GM12878 (cell line): ENCODE measurements at regions not wholly inside any gene's neighbourhood (a gene's known extent, or its start where the extent isn't known, plus 50 kb on each side); places are given as distances from the start of the nearest gene placed in this dataset.

ENCODE experiments used
- ATAC-seq: fragments of 200-7000 bp; cut with Tn5 transposase; 3 replicates; pipeline ENCODE4 v1.9.1; 2020; ENCODE audit warnings: mild to moderate bottlenecking, moderate library complexity
- BruUV-seq: library from RNA; stranded (reverse); fragments of 400-500 nt; replicated peaks from 2 replicates; lab custom pipeline; 2021; lab: Mats Ljungman, UMichigan
- CTCF ChIA-PET: fragments of 300-600 bp; sonication (Branson Sonifier 250); formaldehyde crosslinking; extraction: SDS; loops from one replicate; lab custom pipeline; 2021; ENCODE audit warnings: inconsistent platforms; lab: Yijun Ruan, JAX
- POLR2A ChIA-PET: fragments of 350-600 bp; formaldehyde crosslinking; extraction: SDS; loops from one replicate; lab custom pipeline; 2021; ENCODE audit warnings: inconsistent platforms; lab: Charles Lee
- RAD21 ChIA-PET: fragments of 300-600 bp; sonication (Branson Sonifier 250); formaldehyde crosslinking; loops from one replicate; lab custom pipeline; 2023; ENCODE audit warnings: antibody characterized with exemption; ENCODE audit not compliant: unreplicated experiment; lab: Charles Lee
- SMC1A ChIA-PET: fragments of 300-600 bp; sonication (Branson Sonifier 250); formaldehyde crosslinking; loops from one replicate; lab custom pipeline; 2023; ENCODE audit not compliant: unreplicated experiment, uncharacterized antibody; lab: Charles Lee
- DNase-seq: peaks from one replicate; pipeline ENCODE4 v3.0.0-alpha.2; 2011; ENCODE audit warnings: low read depth, low spot score
- FAIRE-seq: peaks from 3 replicates; lab custom pipeline; 2011; peaks lifted over from hg19 to GRCh38; lab: Jason Lieb, UNC
- H2AFZ ChIP-seq: 2 replicates; pipeline ENCODE4 v1.6.0; 2011; ENCODE audit warnings: low read depth, low read length, control low read depth; ENCODE audit not compliant: control insufficient read depth
- H3K27ac ChIP-seq: 2 replicates; pipeline ENCODE4 v1.5.1; 2011; ENCODE audit warnings: control low read depth; ENCODE audit not compliant: control insufficient read depth, insufficient read depth
- H3K27me3 ChIP-seq, 2 experiments: replicated peaks in 1 of 2; 2 replicates each; pipeline versions ENCODE4 v1.6.0 to v1.6.1; 2011; ENCODE audit warnings: low read length in 1 of 2; ENCODE audit not compliant: control insufficient read depth in 2 of 2, insufficient read depth in 2 of 2
- H3K36me3 ChIP-seq, 2 experiments: 2 replicates each; pipeline ENCODE4 v1.5.1; 2011; ENCODE audit warnings: low read length in 1 of 2; ENCODE audit not compliant: control insufficient read depth in 2 of 2, insufficient read depth in 2 of 2
- H3K4me1 ChIP-seq: 2 replicates; pipeline ENCODE4 v1.6.1; 2011; ENCODE audit warnings: mild to moderate bottlenecking, low read length, moderate library complexity, mixed read lengths; ENCODE audit not compliant: control insufficient read depth, insufficient read depth
- H3K4me2 ChIP-seq: 2 replicates; pipeline ENCODE4 v1.6.0; 2011; ENCODE audit warnings: control low read depth; ENCODE audit not compliant: control insufficient read depth, insufficient read depth
- H3K4me3 ChIP-seq: fragments of 200-600 bp; sonication (generic); 2 replicates; pipeline ENCODE4 v1.5.1; 2016
- H3K79me2 ChIP-seq: 2 replicates; pipeline ENCODE4 v1.6.0; 2011; ENCODE audit warnings: low read length; ENCODE audit not compliant: control insufficient read depth, insufficient read depth
- H3K9ac ChIP-seq: 2 replicates; pipeline ENCODE4 v1.8.0; 2011; ENCODE audit warnings: low read length, control low read depth, mixed read lengths; ENCODE audit not compliant: control insufficient read depth, insufficient read depth
- H3K9me3 ChIP-seq: replicated peaks from 3 replicates; pipeline ENCODE4 v1.5.1; 2011; ENCODE audit warnings: mild to moderate bottlenecking, low read length; ENCODE audit not compliant: control insufficient read depth, insufficient read depth
- H4K20me1 ChIP-seq: 2 replicates; pipeline ENCODE4 v1.6.0; 2011; ENCODE audit not compliant: control insufficient read depth, insufficient read depth
- ASH2L ChIP-seq: fragments of 300-600, 200-600 bp; sonication (generic); IDR thresholded peaks from 2 replicates; pipeline ENCODE4 v1.6.1; 2017; ENCODE audit warnings: low read depth, mild to moderate bottlenecking, borderline replicate concordance
- CEBPB ChIP-seq, 2 experiments: fragments of 150-350 bp in 1 of 2; IDR thresholded peaks; 2 replicates each; pipeline ENCODE4 v1.6.1; 2012 to 2014; ENCODE audit warnings: low read depth in 2 of 2, low read length in 2 of 2, borderline replicate concordance in 1 of 2, inconsistent platforms in 1 of 2
- CREM ChIP-seq: IDR thresholded peaks from 2 replicates; pipeline ENCODE4 v1.6.1; 2014; ENCODE audit warnings: antibody characterized with exemption, low read depth
- EZH2 ChIP-seq: IDR thresholded peaks from 2 replicates; pipeline ENCODE4 v1.6.1; 2012; ENCODE audit warnings: low read depth, mild to moderate bottlenecking, control low read depth, inconsistent platforms, low read length, borderline replicate concordance; ENCODE audit not compliant: control insufficient read depth
- KLF5 ChIP-seq: fragments of 450-650 bp; IDR thresholded peaks from 2 replicates; pipeline ENCODE4 v1.6.1; 2014; ENCODE audit warnings: mild to moderate bottlenecking; ENCODE audit not compliant: partially characterized antibody
- MYB ChIP-seq: fragments of 150-350 bp; IDR thresholded peaks from 2 replicates; pipeline ENCODE4 v1.6.1; 2014; ENCODE audit warnings: mild to moderate bottlenecking, low read depth, low read length, borderline replicate concordance
- NR2C2 ChIP-seq: IDR thresholded peaks from 2 replicates; pipeline ENCODE4 v1.6.1; 2011; ENCODE audit warnings: borderline replicate concordance, low read depth; ENCODE audit not compliant: control insufficient read depth, insufficient read length
- POLR2AphosphoS2 ChIP-seq: IDR thresholded peaks from 2 replicates; pipeline ENCODE4 v1.6.1; 2011; ENCODE audit warnings: low read depth, mild to moderate bottlenecking, low read length, improper control_type of control experiment, moderate library complexity
- RAD21 ChIP-seq: IDR thresholded peaks from 2 replicates; pipeline ENCODE4 v1.6.1; 2011; ENCODE audit warnings: mild to moderate bottlenecking, low read depth, low read length, moderate library complexity; ENCODE audit not compliant: insufficient read depth
- RCOR1 ChIP-seq: conservative IDR thresholded peaks from 2 replicates; pipeline ENCODE4 v1.6.1; 2012; ENCODE audit warnings: low read depth, low read length, improper control_type of control experiment
- RUNX3 ChIP-seq: IDR thresholded peaks from 2 replicates; pipeline ENCODE4 v1.6.1; 2012; ENCODE audit warnings: low read length, inconsistent platforms
- SMAD5 ChIP-seq: IDR thresholded peaks from 2 replicates; pipeline ENCODE4 v1.6.1; 2016; ENCODE audit warnings: antibody characterized with exemption, low read depth
- SP1 ChIP-seq: IDR thresholded peaks from one replicate; pipeline ENCODE4 v1.6.1; 2011; ENCODE audit warnings: low read depth, low read length
- TARDBP ChIP-seq: IDR thresholded peaks from 2 replicates; pipeline ENCODE4 v1.6.1; 2016; ENCODE audit warnings: borderline replicate concordance
- TCF12 ChIP-seq: IDR thresholded peaks from 2 replicates; pipeline ENCODE4 v1.6.1; 2011; ENCODE audit warnings: low read depth, mild to moderate bottlenecking, low read length
- ZNF592 ChIP-seq: fragments of 450-650 bp; IDR thresholded peaks from 2 replicates; pipeline ENCODE4 v1.6.1; 2017; ENCODE audit warnings: mild to moderate bottlenecking, moderate library complexity
- WGBS: methylation state at CpG from one replicate; pipeline ENCODE4 v1.1.6; 2016; ENCODE audit warnings: low lambda C conversion rate; ENCODE audit not compliant: insufficient replicate concordance, insufficient coverage; ENCODE audit errors: missing lambda C conversion rate; 5-methylcytosine and 5-hydroxymethylcytosine counted together
- in situ Hi-C: fragments of 300-500 bp; cut with MboI; formaldehyde crosslinking; loops from 9 replicates; pipeline ENCODE4 v1.14.3; 2018; ENCODE audit warnings: mixed read lengths
- intact Hi-C: fragments of 100-400 bp; cut with micrococcal nuclease; formaldehyde crosslinking; loops from one replicate; pipeline ENCODE4 v1.14.2; 2022; ENCODE audit not compliant: unreplicated experiment
- TF ChIP-seq, protein P1 (sequence below): IDR thresholded peaks from 2 replicates; pipeline ENCODE4 v1.6.1; 2012; ENCODE audit warnings: mild to moderate bottlenecking, low read depth, low read length
- TF ChIP-seq, protein P2 (sequence below): IDR thresholded peaks from 2 replicates; pipeline ENCODE4 v1.6.1; 2011; ENCODE audit warnings: borderline replicate concordance, low read depth, mild to moderate bottlenecking, moderate library complexity, mixed read lengths, low read length; ENCODE audit not compliant: insufficient read depth; ENCODE audit errors: extremely low read length

DNA sequence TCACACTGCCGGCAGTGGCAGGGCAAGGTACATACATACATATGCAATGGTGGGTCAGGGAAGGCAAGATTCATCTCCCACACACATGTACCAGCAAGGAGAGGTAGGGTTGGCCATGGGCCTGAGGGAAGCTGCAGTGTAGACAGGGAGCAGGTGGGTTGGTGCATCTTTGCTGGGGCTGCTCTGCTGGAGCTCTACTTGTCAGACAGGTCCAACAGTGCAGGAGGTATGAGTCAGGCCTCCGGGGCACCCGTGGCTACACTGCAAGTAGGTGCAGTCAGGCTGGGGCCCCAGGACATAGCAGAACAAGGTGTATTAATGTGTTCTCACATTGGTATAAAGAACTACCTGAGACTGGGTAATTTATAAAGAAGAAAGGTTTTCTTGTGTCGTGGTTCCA, 281.1 kb upstream of the COL3A1 start:
- ChIA-PET RAD21 (no interaction called here), POLR2A (no interaction called here), SMC1A (no interaction called here), CTCF (no interaction called here)
- in situ Hi-C loops (no loop called here), intact Hi-C loops (no loop called here)
- H4K20me1 ChIP-seq, result no peaks in the 10 kb centered on the region
- H3K9me3 ChIP-seq, result no peaks in the 10 kb centered on the region
- DNase-seq (no peak), FAIRE-seq (no peak), ATAC-seq (no peak)
- 13% methylated on average over 4 of the region's 4 CpGs for WGBS
- H3K27ac ChIP-seq, result no peak overlapping the region
- H3K4me2 ChIP-seq, result no peak overlapping the region
- BruUV-seq, result no TSS peak
- H3K36me3 ChIP-seq, result no peaks in the 10 kb centered on the region
- no peaks in the 10 kb centered on the region for H3K27me3 ChIP-seq
- no peak overlapping the region for H3K9ac ChIP-seq
- H3K79me2 ChIP-seq, result no peaks in the 10 kb centered on the region
- no peaks in the 10 kb centered on the region for H3K4me1 ChIP-seq
- H2AFZ ChIP-seq, result no peak overlapping the region
- H3K4me3 ChIP-seq, result no peak overlapping the region
- no peak for TF ChIP-seq SMAD5
- TF ChIP-seq RCOR1, result no peak
- no peak for TF ChIP-seq ASH2L
- TF ChIP-seq, protein P1, sequence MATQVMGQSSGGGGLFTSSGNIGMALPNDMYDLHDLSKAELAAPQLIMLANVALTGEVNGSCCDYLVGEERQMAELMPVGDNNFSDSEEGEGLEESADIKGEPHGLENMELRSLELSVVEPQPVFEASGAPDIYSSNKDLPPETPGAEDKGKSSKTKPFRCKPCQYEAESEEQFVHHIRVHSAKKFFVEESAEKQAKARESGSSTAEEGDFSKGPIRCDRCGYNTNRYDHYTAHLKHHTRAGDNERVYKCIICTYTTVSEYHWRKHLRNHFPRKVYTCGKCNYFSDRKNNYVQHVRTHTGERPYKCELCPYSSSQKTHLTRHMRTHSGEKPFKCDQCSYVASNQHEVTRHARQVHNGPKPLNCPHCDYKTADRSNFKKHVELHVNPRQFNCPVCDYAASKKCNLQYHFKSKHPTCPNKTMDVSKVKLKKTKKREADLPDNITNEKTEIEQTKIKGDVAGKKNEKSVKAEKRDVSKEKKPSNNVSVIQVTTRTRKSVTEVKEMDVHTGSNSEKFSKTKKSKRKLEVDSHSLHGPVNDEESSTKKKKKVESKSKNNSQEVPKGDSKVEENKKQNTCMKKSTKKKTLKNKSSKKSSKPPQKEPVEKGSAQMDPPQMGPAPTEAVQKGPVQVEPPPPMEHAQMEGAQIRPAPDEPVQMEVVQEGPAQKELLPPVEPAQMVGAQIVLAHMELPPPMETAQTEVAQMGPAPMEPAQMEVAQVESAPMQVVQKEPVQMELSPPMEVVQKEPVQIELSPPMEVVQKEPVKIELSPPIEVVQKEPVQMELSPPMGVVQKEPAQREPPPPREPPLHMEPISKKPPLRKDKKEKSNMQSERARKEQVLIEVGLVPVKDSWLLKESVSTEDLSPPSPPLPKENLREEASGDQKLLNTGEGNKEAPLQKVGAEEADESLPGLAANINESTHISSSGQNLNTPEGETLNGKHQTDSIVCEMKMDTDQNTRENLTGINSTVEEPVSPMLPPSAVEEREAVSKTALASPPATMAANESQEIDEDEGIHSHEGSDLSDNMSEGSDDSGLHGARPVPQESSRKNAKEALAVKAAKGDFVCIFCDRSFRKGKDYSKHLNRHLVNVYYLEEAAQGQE, result no peak
- no peak for TF ChIP-seq POLR2AphosphoS2
- TF ChIP-seq SP1, result no peak
- no peak for TF ChIP-seq TARDBP
- TF ChIP-seq RUNX3, result no peak
- no peak for TF ChIP-seq CREM
- TF ChIP-seq MYB, result no peak
- no peak for TF ChIP-seq ZNF592
- no peak for TF ChIP-seq KLF5
- no peak for TF ChIP-seq TCF12
- TF ChIP-seq CEBPB (IDR thresholded peaks at IDR 0.05; ENCODE audit: borderline replicate concordance in 1 of 2, low read depth in 2 of 2, low read length in 2 of 2), result no peak
- TF ChIP-seq NR2C2, result no peak
- TF ChIP-seq, protein P2, sequence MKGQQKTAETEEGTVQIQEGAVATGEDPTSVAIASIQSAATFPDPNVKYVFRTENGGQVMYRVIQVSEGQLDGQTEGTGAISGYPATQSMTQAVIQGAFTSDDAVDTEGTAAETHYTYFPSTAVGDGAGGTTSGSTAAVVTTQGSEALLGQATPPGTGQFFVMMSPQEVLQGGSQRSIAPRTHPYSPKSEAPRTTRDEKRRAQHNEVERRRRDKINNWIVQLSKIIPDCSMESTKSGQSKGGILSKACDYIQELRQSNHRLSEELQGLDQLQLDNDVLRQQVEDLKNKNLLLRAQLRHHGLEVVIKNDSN, result no peak
- TF ChIP-seq RAD21, result no peak
- no peak for TF ChIP-seq EZH2
